GM21825 (cell line): ENCODE measurements at regions not wholly inside any gene's neighbourhood (a gene's known extent, or its start where the extent isn't known, plus 50 kb on each side); places are given as distances from the start of the nearest gene placed in this dataset.

Experiments used
- ATAC-seq: cut with Tn5 transposase; IDR thresholded peaks from one replicate; pipeline ENCODE4 v1.9.1; 2021; ENCODE audit warnings: mild to moderate bottlenecking, moderate library complexity; ENCODE audit not compliant: unreplicated experiment

GRCh38 chr1:221900678-221901077 is 158.8 kb upstream of the DUSP10 start:
- no peak for ATAC-seq

DNA sequence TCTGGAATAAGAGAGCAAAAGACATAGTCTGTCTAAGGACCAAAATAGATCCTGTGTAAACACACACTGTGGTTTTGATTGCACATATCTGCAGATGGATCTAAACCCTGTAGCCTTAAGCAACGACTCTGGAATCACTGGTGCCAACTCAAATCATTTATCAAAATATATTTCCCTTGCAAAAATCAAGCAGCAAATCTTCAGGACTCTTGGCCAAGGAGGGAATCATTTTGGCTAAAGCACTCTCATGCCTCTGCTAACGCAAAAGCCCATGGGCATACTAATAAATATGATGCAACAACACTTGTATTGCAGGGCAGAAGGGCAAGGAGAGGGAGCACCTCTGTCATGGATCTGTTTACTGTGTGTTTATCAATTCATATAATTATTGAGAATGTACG is 155.4 kb upstream of the DUSP10 start:
- no peak for ATAC-seq

DNA sequence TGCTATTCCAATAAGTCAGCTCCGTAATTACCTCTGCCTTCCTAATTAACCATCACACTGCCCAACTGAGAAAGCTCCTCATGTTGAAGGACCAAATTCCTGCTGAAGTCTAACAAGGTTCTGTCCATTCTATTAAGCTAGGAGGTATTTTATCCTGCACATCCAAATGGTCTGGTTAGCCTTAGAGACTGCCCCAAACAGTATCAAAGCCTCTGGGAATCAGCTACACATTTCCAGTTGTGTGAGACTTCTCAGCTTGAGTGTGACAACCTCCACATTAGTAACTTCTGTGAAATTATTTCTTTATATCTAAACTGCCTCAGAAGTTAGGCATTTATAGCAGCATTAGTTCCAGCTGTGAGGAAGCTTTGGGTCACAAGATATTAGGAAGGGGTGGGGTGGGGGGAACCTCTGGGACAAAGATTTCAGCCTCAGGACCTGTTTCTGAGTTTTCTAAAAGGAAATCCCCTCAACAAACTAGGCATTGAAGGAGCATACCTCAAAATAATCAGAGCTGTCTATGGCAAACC is 150.5 kb upstream of the DUSP10 start:
- ATAC-seq, result no peak

- no peak for ATAC-seq
These were observed 149.8 kb upstream of the DUSP10 start for GRCh38 chr1:221891708-221892107.

GRCh38 chr1:221888801-221889200 is 146.9 kb upstream of the DUSP10 start:
- ATAC-seq, result no peak

GRCh38 chr1:221888218-221888617 is 146.3 kb upstream of the DUSP10 start:
- no peak for ATAC-seq

- no peak for ATAC-seq
These were observed 145.9 kb upstream of the DUSP10 start for GRCh38 chr1:221887758-221888157.

GRCh38 chr1:221887415-221887746 is 145.5 kb upstream of the DUSP10 start:
- ATAC-seq, result no peak

GRCh38 chr1:221886743-221887414 is 145.0 kb upstream of the DUSP10 start:
- no peak for ATAC-seq

GRCh38 chr1:221886311-221886710 is 144.4 kb upstream of the DUSP10 start:
- ATAC-seq, result no peak

DNA sequence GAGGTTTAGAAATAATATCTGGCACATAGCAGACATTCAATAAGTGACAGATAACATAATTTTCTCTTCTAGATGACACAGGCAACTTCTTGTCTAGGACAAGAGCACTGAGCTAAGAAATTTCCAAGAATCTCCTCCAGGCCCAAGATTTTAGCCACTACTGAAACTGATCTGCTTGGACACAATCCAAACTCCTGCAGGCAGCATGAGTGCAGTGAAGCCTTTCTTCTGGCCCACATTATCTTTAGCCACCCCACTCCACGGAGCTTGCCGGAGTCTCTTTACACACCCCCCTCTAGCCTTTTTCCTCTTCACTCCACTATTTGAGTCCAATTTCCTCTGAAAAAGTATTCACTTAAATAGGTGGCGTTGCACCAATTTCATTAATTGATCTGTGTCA is 142.9 kb upstream of the DUSP10 start:
- no peak for ATAC-seq

DNA sequence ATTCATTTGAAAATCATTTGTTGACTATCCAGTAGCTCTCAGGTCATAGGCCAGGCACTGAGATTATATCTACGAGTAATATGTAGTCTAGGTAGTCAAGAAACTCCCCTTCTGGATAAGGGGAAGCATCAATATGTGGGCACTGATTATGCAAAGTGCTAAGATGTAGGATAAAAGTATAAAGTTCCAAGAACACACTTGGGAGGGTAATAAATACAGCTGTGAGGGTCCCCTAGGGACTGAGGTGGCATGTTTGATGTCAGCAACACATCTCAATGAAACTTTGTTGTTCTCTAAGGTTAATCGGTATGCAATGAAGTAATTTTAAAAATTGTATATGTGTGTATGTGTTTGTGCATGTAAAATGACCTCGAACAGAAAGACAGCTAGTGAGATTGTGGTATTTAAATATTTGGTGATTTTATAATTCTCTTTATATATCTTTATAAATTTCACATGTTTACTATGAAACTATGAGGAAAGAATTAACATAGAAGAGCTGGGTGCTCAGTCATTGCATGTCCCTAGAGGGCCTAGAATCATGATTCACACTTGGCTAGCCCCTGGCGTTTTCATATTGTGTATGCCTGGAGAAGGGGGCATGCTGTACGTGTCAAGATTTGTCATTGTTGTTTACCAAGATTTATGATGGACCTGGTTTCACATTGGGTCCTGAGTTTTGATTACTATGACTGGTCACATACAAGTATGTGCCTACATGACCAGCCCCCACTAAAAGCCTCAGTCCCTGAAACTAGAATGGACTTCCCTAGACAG is 140.1 kb upstream of the DUSP10 start:
- ATAC-seq, result no peak

- no peak for ATAC-seq
These were observed 138.3 kb upstream of the DUSP10 start for GRCh38 chr1:221880182-221880581.

- ATAC-seq, result peak; percentile 68
These were observed 136.2 kb upstream of the DUSP10 start for GRCh38 chr1:221878134-221878533.

DNA sequence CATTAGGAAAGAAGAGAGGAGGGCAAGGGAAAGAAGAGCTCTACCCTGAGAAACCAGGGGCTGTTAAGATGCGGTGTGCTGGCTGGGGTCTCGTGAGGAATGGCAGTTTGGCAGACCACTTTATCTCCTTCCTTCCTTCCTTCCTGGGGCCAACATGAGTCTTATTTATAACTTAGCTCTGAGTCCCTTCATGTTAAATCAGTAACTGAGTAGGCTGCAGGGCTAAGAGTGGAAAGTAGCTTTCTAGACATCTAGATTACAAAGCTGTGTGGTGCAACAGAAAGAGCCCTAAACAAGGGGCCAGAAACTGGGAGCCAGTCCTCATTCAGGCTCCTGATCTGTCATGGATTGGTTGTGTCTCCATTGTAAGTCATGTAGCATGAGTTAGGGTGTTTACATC is 135.4 kb upstream of the DUSP10 start:
- ATAC-seq, result no peak

DNA sequence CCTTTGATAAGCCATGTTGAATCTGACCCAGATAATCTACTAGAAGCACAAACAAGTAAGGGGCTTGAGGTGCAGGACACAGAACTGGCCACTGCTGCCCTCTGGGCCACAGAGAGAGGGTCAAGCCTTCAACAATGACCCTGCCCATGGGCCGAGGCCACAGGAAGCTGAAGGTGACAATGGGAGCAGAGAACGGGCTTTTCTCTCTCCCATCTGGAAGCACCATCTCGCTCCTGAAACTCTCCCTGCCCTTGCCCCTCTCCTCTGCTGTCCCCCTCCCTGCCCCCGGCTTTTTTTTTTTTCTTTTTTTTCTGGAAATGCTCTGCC is 133.1 kb upstream of the DUSP10 start:
- ATAC-seq, result no peak

DNA sequence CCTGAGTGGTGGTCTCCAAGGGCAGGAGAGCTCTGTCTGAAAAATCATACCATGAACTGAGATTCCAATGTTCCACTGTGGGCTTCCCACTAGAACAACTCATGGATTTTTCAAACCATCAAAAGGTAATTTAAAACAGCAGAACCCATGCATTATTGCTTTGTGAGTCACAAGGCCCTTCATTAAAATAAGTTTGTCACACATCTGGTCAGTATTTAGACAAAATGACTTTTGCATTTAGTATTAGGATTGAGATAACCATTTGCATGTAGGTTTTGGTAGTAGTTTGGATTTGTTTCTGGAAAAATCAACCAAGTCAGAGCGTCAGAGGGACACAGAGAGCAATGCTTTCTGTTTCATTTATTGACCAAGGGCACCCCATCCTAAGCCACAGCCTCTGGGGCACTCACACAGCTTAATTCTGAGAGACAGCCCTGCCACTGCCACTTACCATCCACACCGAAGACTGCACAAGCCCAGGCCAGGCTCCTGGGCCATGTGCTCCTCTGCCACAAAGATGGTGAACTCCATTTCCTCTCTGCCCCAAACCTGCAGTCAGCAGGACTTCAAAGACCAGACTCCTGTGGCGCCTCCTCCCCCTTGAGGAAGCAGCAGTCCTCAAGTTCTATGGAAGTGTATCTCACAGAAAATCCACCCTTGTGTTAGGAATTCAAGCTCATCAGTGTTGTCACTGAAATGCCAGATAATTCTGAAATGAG is 132.6 kb upstream of the DUSP10 start:
- ATAC-seq, result no peak

- no peak for ATAC-seq
These were observed 131.8 kb upstream of the DUSP10 start for GRCh38 chr1:221873673-221874072.

- ATAC-seq, result no peak
These were observed 129.2 kb upstream of the DUSP10 start for GRCh38 chr1:221871056-221871455.

DNA sequence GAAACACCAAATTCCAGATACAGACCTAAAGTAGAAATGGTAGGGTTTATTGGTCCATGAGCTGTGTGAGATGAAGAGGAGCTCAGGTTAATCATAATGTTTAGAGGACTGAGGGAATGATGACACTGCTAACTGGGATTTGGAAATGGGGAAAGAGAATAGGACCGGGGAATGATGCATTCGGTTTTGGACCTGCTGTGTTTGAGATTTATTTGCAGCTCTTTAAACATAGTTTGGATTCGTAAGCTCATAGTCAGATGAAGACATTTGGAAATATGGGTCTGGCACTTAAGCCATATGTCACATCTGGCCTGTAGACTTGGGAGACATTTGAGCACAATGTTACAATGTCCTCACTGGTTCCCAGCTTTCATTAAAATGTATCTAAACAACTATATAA is 127.9 kb upstream of the DUSP10 start:
- no peak for ATAC-seq

DNA sequence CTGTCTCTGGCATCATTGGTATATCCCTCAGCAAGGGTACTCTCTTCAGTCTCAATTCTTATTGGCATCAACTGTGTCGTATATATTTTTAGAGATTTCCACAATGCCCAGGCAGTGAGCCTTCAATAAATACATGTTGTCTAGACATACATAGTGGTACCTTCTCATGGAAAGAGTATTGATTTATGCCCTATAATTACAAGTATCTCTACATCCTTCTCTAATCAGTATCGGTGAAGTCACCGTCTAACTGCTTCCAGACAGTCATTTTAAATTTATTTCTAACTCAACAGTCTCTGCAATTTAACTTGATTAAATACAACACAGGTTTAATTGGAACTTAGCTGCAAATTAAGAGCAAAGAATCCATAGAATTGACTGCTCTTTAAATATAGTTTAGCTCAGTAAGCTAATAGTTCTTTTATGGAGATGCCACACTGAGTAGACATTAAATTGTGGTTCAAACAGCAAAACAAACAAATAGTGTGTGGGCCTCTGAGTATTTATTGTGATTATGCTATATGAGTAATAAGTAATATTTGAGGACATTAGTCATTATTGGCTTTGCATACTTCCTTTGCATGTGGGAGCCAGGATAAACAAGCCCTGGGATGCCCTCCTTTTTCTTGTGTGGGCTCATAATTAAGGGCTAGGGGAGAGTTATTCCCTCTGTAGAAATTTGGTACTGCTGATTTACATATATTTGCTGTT is 126.9 kb upstream of the DUSP10 start:
- ATAC-seq, result no peak
